HCT116 (cell line): ENCODE measurements at regions not wholly inside any gene's neighbourhood (a gene's known extent, or its start where the extent isn't known, plus 50 kb on each side); places are given as distances from the start of the nearest gene placed in this dataset.

Source experiments
- ATAC-seq: fragments of 200-7000 bp; cut with Tn5 transposase; 2 replicates; pipeline ENCODE4 v1.9.1; 2020; ENCODE audit warnings: mild to moderate bottlenecking, moderate library complexity
- BruUV-seq: library from RNA; stranded (reverse); fragments of 400-500 nt; replicated peaks from 2 replicates; lab custom pipeline; 2021; lab: Mats Ljungman, UMichigan
- CTCF ChIA-PET: fragments of 300-600 bp; sonication (Branson Sonifier 250); formaldehyde crosslinking; loops from one replicate; lab custom pipeline; 2021; ENCODE audit warnings: antibody characterized with exemption; lab: Charles Lee
- POLR2A ChIA-PET: fragments of 300-600, 350-600 bp; sonication (Branson Sonifier 250); formaldehyde crosslinking; loops from one replicate; lab custom pipeline; 2021; ENCODE audit warnings: antibody characterized with exemption; lab: Charles Lee
- RAD21 ChIA-PET, 2 experiments: fragments of 300-600 bp; sonication (Branson Sonifier 250); formaldehyde crosslinking; loops; one replicate each; lab custom pipeline; 2023; ENCODE audit warnings: low total read pairs in 2 of 2; ENCODE audit not compliant: uncharacterized antibody in 2 of 2, unreplicated experiment in 2 of 2, low non-redundant PET in 1 of 2; lab: Charles Lee
- DNase-seq: peaks from one replicate; pipeline ENCODE4 v3.0.0-alpha.2; 2010; ENCODE audit warnings: low read depth, low spot score
- H2AFZ ChIP-seq: fragments of 200-600 bp; shearing (Covaris generic), sonication (generic); 2 replicates; pipeline ENCODE4 v1.6.1; 2017; ENCODE audit warnings: low read depth, mixed run types, mixed read lengths, antibody characterized with exemption, low read length; ENCODE audit not compliant: poor library complexity, severe bottlenecking
- H3K27ac ChIP-seq: 2 replicates; pipeline ENCODE4 v1.5.1; 2012; ENCODE audit warnings: low read depth, low read length
- H3K27me3 ChIP-seq: fragments of 200-600 bp; sonication (generic); 2 replicates; pipeline ENCODE4 v1.6.1; 2016; ENCODE audit warnings: mixed run types, low read length, mixed read lengths; ENCODE audit not compliant: insufficient read depth
- H3K36me3 ChIP-seq, 2 experiments: fragments of 200-500 bp in 1 of 2; fragments of 200-600 bp in 1 of 2; sonication (Bioruptor generic) in 1 of 2; sonication (generic) in 1 of 2; 2 replicates each; pipeline versions ENCODE4 v1.5.1 to v1.6.1; 2014 to 2016; ENCODE audit warnings: low read length in 2 of 2, inconsistent platforms in 1 of 2, mixed read lengths in 1 of 2, mixed run types in 1 of 2; ENCODE audit not compliant: insufficient read depth in 2 of 2, control insufficient read depth in 1 of 2
- H3K4me1 ChIP-seq, 2 experiments: fragments of 200-600 bp in 1 of 2; sonication (generic) in 1 of 2; 2 replicates each; pipeline versions ENCODE4 v1.5.1 to v1.6.1; 2012 to 2017; ENCODE audit warnings: low read length in 2 of 2, inconsistent platforms in 1 of 2, mild to moderate bottlenecking in 1 of 2, mixed read lengths in 1 of 2, mixed run types in 1 of 2, moderate library complexity in 1 of 2; ENCODE audit not compliant: insufficient read depth in 2 of 2, control insufficient read depth in 1 of 2
- H3K4me2 ChIP-seq: fragments of 200-600 bp; sonication (generic); 2 replicates; pipeline ENCODE4 v1.6.1; 2017; ENCODE audit warnings: mixed run types, low read length, mixed read lengths
- H3K4me3 ChIP-seq, 2 experiments: fragments of 200-600 bp in 1 of 2; sonication (generic) in 1 of 2; replicated peaks in 1 of 2; 2 replicates each; pipeline ENCODE4 v1.5.1; 2011 to 2016; ENCODE audit warnings: low read length in 2 of 2, control low read depth in 1 of 2, low read depth in 1 of 2, mild to moderate bottlenecking in 1 of 2, mixed read lengths in 1 of 2, mixed run types in 1 of 2
- H3K79me2 ChIP-seq: fragments of 200-600 bp; sonication (generic); 2 replicates; pipeline ENCODE4 v1.6.1; 2017; ENCODE audit warnings: mild to moderate bottlenecking, mixed run types, low read length, moderate library complexity, mixed read lengths; ENCODE audit not compliant: insufficient read depth
- H3K9ac ChIP-seq: fragments of 200-600 bp; sonication (generic); 2 replicates; pipeline ENCODE4 v1.6.1; 2016; ENCODE audit warnings: low read length, mixed read lengths
- H3K9me2 ChIP-seq: fragments of 200-600 bp; sonication (generic), shearing (Covaris generic); 2 replicates; pipeline ENCODE4 v1.6.1; 2017; ENCODE audit warnings: mixed run types, mild to moderate bottlenecking, moderate library complexity; ENCODE audit not compliant: insufficient read depth
- H3K9me3 ChIP-seq, 2 experiments: fragments of 200-500 bp in 1 of 2; fragments of 200-600 bp in 1 of 2; sonication (Bioruptor generic) in 1 of 2; sonication (generic) in 1 of 2; 2 replicates each; pipeline ENCODE4 v1.6.1; 2014 to 2017; ENCODE audit warnings: low read length in 2 of 2, mixed read lengths in 2 of 2, inconsistent platforms in 1 of 2, low read depth in 1 of 2, mild to moderate bottlenecking in 1 of 2, mixed run types in 1 of 2, moderate library complexity in 1 of 2; ENCODE audit not compliant: control insufficient read depth in 1 of 2, insufficient read depth in 1 of 2
- H4K20me1 ChIP-seq: fragments of 200-600 bp; sonication (generic), shearing (Covaris generic); 2 replicates; pipeline ENCODE4 v1.6.1; 2017; ENCODE audit warnings: mixed run types, mild to moderate bottlenecking, moderate library complexity; ENCODE audit not compliant: insufficient read depth
- ATF3 ChIP-seq: IDR thresholded peaks from 2 replicates; pipeline ENCODE4 v1.6.1; 2012
- CBX3 ChIP-seq: IDR thresholded peaks from 2 replicates; pipeline ENCODE4 v1.6.1; 2012; ENCODE audit warnings: low read depth
- ELF1 ChIP-seq: IDR thresholded peaks from 2 replicates; pipeline ENCODE4 v1.6.1; 2012; ENCODE audit warnings: low read depth, borderline replicate concordance
- FOSL1 ChIP-seq: IDR thresholded peaks from 2 replicates; pipeline ENCODE4 v1.6.1; 2012; ENCODE audit warnings: low read depth
- REST ChIP-seq: IDR thresholded peaks from 2 replicates; pipeline ENCODE4 v1.6.1; 2012; ENCODE audit warnings: low read depth
- SIN3A ChIP-seq: IDR thresholded peaks from 2 replicates; pipeline ENCODE4 v1.6.1; 2012; ENCODE audit warnings: low read depth
- SRF ChIP-seq: IDR thresholded peaks from 2 replicates; pipeline ENCODE4 v1.6.1; 2012; ENCODE audit warnings: low read depth
- TCF7L2 ChIP-seq: IDR thresholded peaks from 2 replicates; pipeline ENCODE4 v1.7.0; 2011; ENCODE audit warnings: borderline replicate concordance, inconsistent platforms; ENCODE audit not compliant: insufficient read depth, insufficient read length; ENCODE audit errors: extremely low read depth
- intact Hi-C: fragments of 100-400 bp; cut with micrococcal nuclease; formaldehyde crosslinking; loops from 2 replicates; pipeline ENCODE4 v1.10.0; 2022

GRCh38 chr15:50821476-50821875 is 56.0 kb upstream of the SPPL2A start:
- no peak overlapping the region for H3K27ac ChIP-seq
- H3K79me2 ChIP-seq = no peaks in the 10 kb centered on the region
- no peaks in the 10 kb centered on the region for H3K9me3 ChIP-seq
- no peak overlapping the region for H3K4me3 ChIP-seq
- H3K9ac ChIP-seq = no peak overlapping the region
- ATAC-seq = no peak
- no TSS peak for BruUV-seq
- POLR2A ChIA-PET = no interaction called here
- peaks cover under 1 to 1% of the 10 kb centered on the region in 2 experiments; a peak in 2 of 4 replicates for H3K4me1 ChIP-seq
- CTCF ChIA-PET = no interaction called here
- H2AFZ ChIP-seq = no peak overlapping the region
- H3K4me2 ChIP-seq = no peak overlapping the region
- no peaks in the 10 kb centered on the region for H3K27me3 ChIP-seq
- TF ChIP-seq REST (no peak), FOSL1 (no peak), SRF (no peak), SIN3A (no peak), ELF1 (no peak), TCF7L2 (no peak), CBX3 (no peak), ATF3 (no peak)
- TF ChIP-seq, all 23 proteins: peak for 0
- H3K9me2 ChIP-seq = no peaks in the 10 kb centered on the region
- intact Hi-C loops = no loop called here
- no peaks in the 10 kb centered on the region for H3K36me3 ChIP-seq
- RAD21 ChIA-PET = interaction anchor here in 1 of 2 experiments (0.6 kb wide), 1 partner anchor 264 kb away, joined by 5 read pairs; no protein-coding TSS in a partner anchor
- DNase-seq = no peak
- no peaks in the 10 kb centered on the region for H4K20me1 ChIP-seq
